Common myeloid progenitor, CD34-positive (primary cell): ENCODE measurements at regions not wholly inside any gene's neighbourhood (a gene's known extent, or its start where the extent isn't known, plus 50 kb on each side); places are given as distances from the start of the nearest gene placed in this dataset.

Experiments used
- CTCF ChIA-PET: fragments of 350-600 bp; sonication (Branson Sonifier 250); formaldehyde crosslinking; loops from one replicate; lab custom pipeline; 2021; ENCODE audit warnings: antibody characterized with exemption; lab: Charles Lee
- POLR2A ChIA-PET: fragments of 350-600 bp; sonication (Branson Sonifier 250); formaldehyde crosslinking; loops from one replicate; lab custom pipeline; 2021; ENCODE audit warnings: antibody characterized with exemption; lab: Charles Lee
- DNase-seq, 3 donors: peaks; one replicate each; pipeline versions ENCODE4 v3.0.0 to v3.0.0-alpha.2; 2013
- H3K27ac ChIP-seq, 2 experiments: 1 replicate in 1 of 2; 2 replicates in 1 of 2; pipeline ENCODE4 v1.7.0; 2013; ENCODE audit warnings: inconsistent platforms in 2 of 2, low read length in 2 of 2, mild to moderate bottlenecking in 2 of 2, low read depth in 1 of 2, moderate library complexity in 1 of 2; ENCODE audit not compliant: severe bottlenecking in 2 of 2, insufficient read depth in 1 of 2, poor library complexity in 1 of 2
- H3K27me3 ChIP-seq, 5 experiments: replicated peaks in 2 of 5; 1 replicate in 3 of 5; 2 replicates in 2 of 5; pipeline versions ENCODE4 v1.6.1 to v1.7.0; 2013; ENCODE audit warnings: low read length in 4 of 5, mild to moderate bottlenecking in 2 of 5, moderate library complexity in 2 of 5, inconsistent platforms in 1 of 5; ENCODE audit not compliant: insufficient read depth in 5 of 5, control insufficient read depth in 4 of 5
- H3K36me3 ChIP-seq, 4 experiments: 1 replicate in 2 of 4; 2 replicates in 2 of 4; pipeline versions ENCODE4 v1.6.1 to v1.7.0; 2013; ENCODE audit warnings: low read length in 3 of 4, control low read depth in 1 of 4, mild to moderate bottlenecking in 1 of 4; ENCODE audit not compliant: control insufficient read depth in 4 of 4, insufficient read depth in 4 of 4
- H3K4me1 ChIP-seq, 4 experiments: 1 replicate in 3 of 4; 2 replicates in 1 of 4; pipeline versions ENCODE4 v1.6.1 to v1.7.1; 2013; ENCODE audit warnings: low read length in 3 of 4, mild to moderate bottlenecking in 3 of 4, control low read depth in 1 of 4, inconsistent platforms in 1 of 4, moderate library complexity in 1 of 4; ENCODE audit not compliant: control insufficient read depth in 4 of 4, insufficient read depth in 4 of 4; ENCODE audit errors: control extremely low read depth in 1 of 4
- H3K4me3 ChIP-seq, 7 experiments: 1 replicate in 4 of 7; 2 replicates in 3 of 7; pipeline versions ENCODE4 v1.5.1 to v1.7.0; 2013; ENCODE audit warnings: mild to moderate bottlenecking in 7 of 7, low read length in 6 of 7, moderate library complexity in 6 of 7, inconsistent platforms in 2 of 7, low read depth in 2 of 7, control low read depth in 1 of 7; ENCODE audit not compliant: insufficient read depth in 4 of 7, control insufficient read depth in 1 of 7; ENCODE audit errors: extremely low read depth in 1 of 7
- H3K9me3 ChIP-seq, 5 experiments: 1 replicate in 4 of 5; 2 replicates in 1 of 5; pipeline versions ENCODE4 v1.6.1 to v1.7.1; 2013; ENCODE audit warnings: low read length in 4 of 5, mild to moderate bottlenecking in 2 of 5, inconsistent platforms in 1 of 5, low read depth in 1 of 5, moderate library complexity in 1 of 5; ENCODE audit not compliant: control insufficient read depth in 4 of 5, insufficient read depth in 2 of 5; ENCODE audit errors: control extremely low read depth in 1 of 5
- WGBS: methylation state at CpG from one replicate; pipeline ENCODE4 v1.1.5; 2013; ENCODE audit not compliant: insufficient coverage; 5-methylcytosine and 5-hydroxymethylcytosine counted together

- no peak for DNase-seq
- 92% methylated on average over 5 of the region's 6 CpGs for WGBS
- Histone ChIP-seq H3K4me1 (no peaks in the 10 kb centered on the region), H3K27ac (no peak overlapping the region), H3K4me3 (no peak overlapping the region), H3K27me3 (no peaks in the 10 kb centered on the region), H3K9me3 (no peaks in the 10 kb centered on the region), H3K36me3 (no peaks in the 10 kb centered on the region)
- POLR2A ChIA-PET: no interaction called here
- CTCF ChIA-PET: no interaction called here
These were observed 650.4 kb upstream of the CELF2 start for GRCh38 chr10:10367264-10367663.

- DNase-seq: no peak
- 100% methylated on average over 5 of the region's 7 CpGs for WGBS
- Histone ChIP-seq H3K4me1 (no peaks in the 10 kb centered on the region), H3K9me3 (no peaks in the 10 kb centered on the region), H3K27ac (no peak overlapping the region), H3K4me3 (no peak overlapping the region), H3K27me3 (no peaks in the 10 kb centered on the region), H3K36me3 (no peaks in the 10 kb centered on the region)
- ChIA-PET CTCF (no interaction called here), POLR2A (no interaction called here)
These were observed 648.6 kb upstream of the CELF2 start for GRCh38 chr10:10368951-10369576.

GRCh38 chr10:10385831-10386230 is 631.8 kb upstream of the CELF2 start:
- Histone ChIP-seq H3K4me3 (no peak overlapping the region), H3K36me3 (no peaks in the 10 kb centered on the region), H3K27ac (no peak overlapping the region), H3K9me3 (peaks cover 0 to 2% (median 0%) of the 10 kb centered on the region in 5 experiments), H3K27me3 (peaks cover 0 to 4% (median 0%) of the 10 kb centered on the region in 5 experiments), H3K4me1 (no peaks in the 10 kb centered on the region)
- ChIA-PET CTCF (no interaction called here), POLR2A (no interaction called here)
- no peak for DNase-seq

- H3K4me1 ChIP-seq: no peaks in the 10 kb centered on the region
- H3K36me3 ChIP-seq: no peaks in the 10 kb centered on the region
- peaks cover 0 to 2% (median 0%) of the 10 kb centered on the region in 5 experiments for H3K27me3 ChIP-seq
- no peak overlapping the region for H3K4me3 ChIP-seq
- peaks cover 0 to 2% (median 0%) of the 10 kb centered on the region in 5 experiments for H3K9me3 ChIP-seq
- CTCF ChIA-PET: no interaction called here
- POLR2A ChIA-PET: no interaction called here
- no peak for DNase-seq
- no peak overlapping the region for H3K27ac ChIP-seq
- WGBS: 96% methylated on average over 3 of the region's 4 CpGs
These were observed 628.5 kb upstream of the CELF2 start for GRCh38 chr10:10389182-10389581.

GRCh38 chr10:10392511-10392910 is 625.2 kb upstream of the CELF2 start:
- CTCF ChIA-PET: no interaction called here
- WGBS: 69% methylated on average over 2 of the region's 2 CpGs

GRCh38 chr10:10394933-10395658 is 622.6 kb upstream of the CELF2 start:
- H3K27me3 ChIP-seq: no peaks in the 10 kb centered on the region
- ChIA-PET POLR2A (no interaction called here), CTCF (no interaction called here)
- DNase-seq: no peak
- no peaks in the 10 kb centered on the region for H3K9me3 ChIP-seq
- 100% methylated on average over 2 of the region's 4 CpGs for WGBS
- H3K4me1 ChIP-seq: no peaks in the 10 kb centered on the region
- no peak overlapping the region for H3K27ac ChIP-seq
- H3K4me3 ChIP-seq: no peak overlapping the region
- H3K36me3 ChIP-seq: no peaks in the 10 kb centered on the region

More at GRCh38 chr10:10392511-10392910, 625.2 kb upstream of the CELF2 start:
- no peak for DNase-seq
- H3K27me3 ChIP-seq: peaks cover 0 to 2% (median 0%) of the 10 kb centered on the region in 5 experiments
- no peak overlapping the region for H3K27ac ChIP-seq
- H3K4me3 ChIP-seq: no peak overlapping the region
- no peaks in the 10 kb centered on the region for H3K9me3 ChIP-seq
- no peaks in the 10 kb centered on the region for H3K36me3 ChIP-seq
- POLR2A ChIA-PET: no interaction called here
- no peaks in the 10 kb centered on the region for H3K4me1 ChIP-seq

- 94% methylated on average over 3 of the region's 3 CpGs for WGBS
- POLR2A ChIA-PET: no interaction called here
These were observed 621.1 kb upstream of the CELF2 start for GRCh38 chr10:10396601-10397000.

More at GRCh38 chr10:10396601-10397000, 621.1 kb upstream of the CELF2 start:
- no peak overlapping the region for H3K4me3 ChIP-seq
- no peaks in the 10 kb centered on the region for H3K36me3 ChIP-seq
- no peaks in the 10 kb centered on the region for H3K4me1 ChIP-seq
- H3K27ac ChIP-seq: no peak overlapping the region
- no peaks in the 10 kb centered on the region for H3K27me3 ChIP-seq
- H3K9me3 ChIP-seq: no peaks in the 10 kb centered on the region
- CTCF ChIA-PET: no interaction called here
- DNase-seq: no peak
